Breast epithelium (tissue), 4 donors: ENCODE measurements at regions not wholly inside any gene's neighbourhood (a gene's known extent, or its start where the extent isn't known, plus 50 kb on each side); places are given as distances from the start of the nearest gene placed in this dataset.

Source experiments
- DNase-seq, 2 donors: peaks; one replicate each; pipeline ENCODE4 v3.0.0-alpha.2; 2019; ENCODE audit warnings: low spot score in 2 of 2
- H3K27ac ChIP-seq, 2 donors: fragments of 200-600 bp; sonication (generic) in 1 of 2; one replicate each; pipeline ENCODE4 v1.5.1; 2016 to 2019; ENCODE audit warnings: mild to moderate bottlenecking in 1 of 2
- H3K27me3 ChIP-seq, 2 donors: fragments of 200-600 bp; sonication (generic) in 1 of 2; one replicate each; pipeline versions ENCODE4 v1.5.1 to v1.6.0; 2017 to 2019; ENCODE audit warnings: control low read depth in 1 of 2, mild to moderate bottlenecking in 1 of 2
- H3K36me3 ChIP-seq: fragments of 200-600 bp; one replicate; pipeline ENCODE4 v1.5.1; 2019
- H3K4me1 ChIP-seq, 2 donors: fragments of 200-600 bp; sonication (generic); one replicate each; pipeline ENCODE4 v1.5.1; 2016 to 2019; ENCODE audit warnings: control low read depth in 1 of 2
- H3K4me3 ChIP-seq, 3 donors: fragments of 200-600 bp; sonication (generic); 1 replicate in 2 of 3; 2 replicates in 1 of 3; pipeline ENCODE4 v1.5.1; 2016 to 2019; ENCODE audit warnings: mild to moderate bottlenecking in 3 of 3, moderate library complexity in 2 of 3
- H3K9me3 ChIP-seq, 2 donors: fragments of 200-600 bp; sonication (generic) in 1 of 2; one replicate each; pipeline ENCODE4 v1.5.1; 2016 to 2019; ENCODE audit warnings: control low read depth in 1 of 2
- POLR2A ChIP-seq: fragments of 450-650 bp; IDR thresholded peaks from one replicate; pipeline ENCODE4 v1.6.1; 2016; ENCODE audit warnings: antibody characterized with exemption, mild to moderate bottlenecking, moderate library complexity
- POLR2AphosphoS5 ChIP-seq, 3 donors: sonication (generic); formaldehyde crosslinking; IDR thresholded peaks; one replicate each; pipeline ENCODE4 v1.6.1; 2017; ENCODE audit warnings: antibody characterized with exemption in 3 of 3
- intact Hi-C: fragments of 100-400 bp; cut with DNase I; formaldehyde crosslinking; loops from one replicate; pipeline ENCODE4 v1.15.1; 2023; ENCODE audit warnings: low total_unique reads
- TF ChIP-seq, protein P1 (sequence below), 3 donors: fragments of 450-650 bp; IDR thresholded peaks; one replicate each; pipeline ENCODE4 v1.5.1; 2016 to 2017; ENCODE audit warnings: antibody characterized with exemption in 3 of 3, mild to moderate bottlenecking in 3 of 3, moderate library complexity in 3 of 3

DNA sequence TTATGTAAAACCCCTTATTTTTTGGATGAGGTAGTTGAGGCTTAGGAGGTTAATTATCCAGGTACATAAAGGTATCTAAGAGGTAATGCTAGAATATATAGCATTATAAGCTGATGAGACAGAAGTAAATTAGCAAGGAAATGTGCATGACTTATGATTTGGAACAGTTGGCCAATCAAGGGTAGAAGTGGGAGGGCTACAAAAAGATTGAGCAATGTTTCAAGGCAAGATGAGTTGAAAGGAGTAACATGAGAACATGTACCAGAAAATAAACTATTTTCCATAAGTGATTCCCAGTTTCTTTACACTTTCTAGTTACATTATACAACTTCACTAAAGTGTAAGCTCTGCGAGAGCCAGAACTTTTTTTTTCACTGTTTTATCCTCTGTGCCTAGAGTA is 290.9 kb downstream of the LRIG3 start:
- DNase-seq: no peak
- intact Hi-C loops: no loop called here
- no peaks in the 10 kb centered on the region for H3K4me1 ChIP-seq
- no peak overlapping the region for H3K27ac ChIP-seq
- no peak overlapping the region for H3K4me3 ChIP-seq
- TF ChIP-seq POLR2A (no peak), POLR2AphosphoS5 (IDR thresholded peaks at IDR 0.05) (no peak)
- TF ChIP-seq, protein P1, sequence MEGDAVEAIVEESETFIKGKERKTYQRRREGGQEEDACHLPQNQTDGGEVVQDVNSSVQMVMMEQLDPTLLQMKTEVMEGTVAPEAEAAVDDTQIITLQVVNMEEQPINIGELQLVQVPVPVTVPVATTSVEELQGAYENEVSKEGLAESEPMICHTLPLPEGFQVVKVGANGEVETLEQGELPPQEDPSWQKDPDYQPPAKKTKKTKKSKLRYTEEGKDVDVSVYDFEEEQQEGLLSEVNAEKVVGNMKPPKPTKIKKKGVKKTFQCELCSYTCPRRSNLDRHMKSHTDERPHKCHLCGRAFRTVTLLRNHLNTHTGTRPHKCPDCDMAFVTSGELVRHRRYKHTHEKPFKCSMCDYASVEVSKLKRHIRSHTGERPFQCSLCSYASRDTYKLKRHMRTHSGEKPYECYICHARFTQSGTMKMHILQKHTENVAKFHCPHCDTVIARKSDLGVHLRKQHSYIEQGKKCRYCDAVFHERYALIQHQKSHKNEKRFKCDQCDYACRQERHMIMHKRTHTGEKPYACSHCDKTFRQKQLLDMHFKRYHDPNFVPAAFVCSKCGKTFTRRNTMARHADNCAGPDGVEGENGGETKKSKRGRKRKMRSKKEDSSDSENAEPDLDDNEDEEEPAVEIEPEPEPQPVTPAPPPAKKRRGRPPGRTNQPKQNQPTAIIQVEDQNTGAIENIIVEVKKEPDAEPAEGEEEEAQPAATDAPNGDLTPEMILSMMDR (IDR thresholded peaks at IDR 0.05): no peak
- no peaks in the 10 kb centered on the region for H3K36me3 ChIP-seq
- H3K27me3 ChIP-seq: no peaks in the 10 kb centered on the region
- H3K9me3 ChIP-seq: peaks cover 10 to 17% of the 10 kb centered on the region in 2 donors

GRCh38 chr12:58633479-58633878 is 286.8 kb downstream of the LRIG3 start:
- no peaks in the 10 kb centered on the region for H3K4me1 ChIP-seq
- no peaks in the 10 kb centered on the region for H3K27me3 ChIP-seq
- TF ChIP-seq, protein P1 (IDR thresholded peaks at IDR 0.05): no peak
- H3K9me3 ChIP-seq: peaks cover 10 to 19% of the 10 kb centered on the region in 2 donors
- no peak overlapping the region for H3K27ac ChIP-seq
- no peak overlapping the region for H3K4me3 ChIP-seq
- no peak for DNase-seq
- intact Hi-C loops: no loop called here
- H3K36me3 ChIP-seq: no peaks in the 10 kb centered on the region

- Histone ChIP-seq H3K9me3 (peaks cover 0 to 7% of the 10 kb centered on the region in 2 donors), H3K27me3 (no peaks in the 10 kb centered on the region), H3K4me1 (no peaks in the 10 kb centered on the region), H3K27ac (no peak overlapping the region), H3K4me3 (no peak overlapping the region), H3K36me3 (no peaks in the 10 kb centered on the region)
- TF ChIP-seq POLR2A (no peak), POLR2AphosphoS5 (IDR thresholded peaks at IDR 0.05) (no peak)
- TF ChIP-seq, protein P1 (IDR thresholded peaks at IDR 0.05): no peak
- intact Hi-C loops: no loop called here
- no peak for DNase-seq
Measured at GRCh38 chr12:58639318-58639934, 280.9 kb downstream of the LRIG3 start.

GRCh38 chr12:58640314-58640713 is 280.0 kb downstream of the LRIG3 start:
- Histone ChIP-seq H3K27ac (no peak overlapping the region), H3K27me3 (no peaks in the 10 kb centered on the region), H3K4me3 (no peak overlapping the region), H3K4me1 (no peaks in the 10 kb centered on the region), H3K9me3 (peaks cover 0 to 7% of the 10 kb centered on the region in 2 donors), H3K36me3 (no peaks in the 10 kb centered on the region)
- no peak for DNase-seq
- intact Hi-C loops: no loop called here
- TF ChIP-seq, protein P1 (IDR thresholded peaks at IDR 0.05): no peak
- TF ChIP-seq POLR2A (no peak), POLR2AphosphoS5 (IDR thresholded peaks at IDR 0.05) (no peak)

- intact Hi-C loops: no loop called here
- no peak for DNase-seq
- H3K27ac ChIP-seq: no peak overlapping the region
- H3K36me3 ChIP-seq: no peaks in the 10 kb centered on the region
- H3K27me3 ChIP-seq: no peaks in the 10 kb centered on the region
- TF ChIP-seq POLR2A (no peak), POLR2AphosphoS5 (IDR thresholded peaks at IDR 0.05) (no peak)
- TF ChIP-seq, protein P1 (IDR thresholded peaks at IDR 0.05): no peak
- no peaks in the 10 kb centered on the region for H3K9me3 ChIP-seq
- H3K4me1 ChIP-seq: no peaks in the 10 kb centered on the region
- H3K4me3 ChIP-seq: no peak overlapping the region
Measured at GRCh38 chr12:58645946-58646345, 274.4 kb downstream of the LRIG3 start.
